Fibroblast of skin of right biceps (primary cell): ENCODE measurements at regions not wholly inside any gene's neighbourhood (a gene's known extent, or its start where the extent isn't known, plus 50 kb on each side); places are given as distances from the start of the nearest gene placed in this dataset.
A peak's percentile ranks its signal among the peaks of the same experiment; 100 is the strongest.
"Not testable (repeated sequence)": the region's sequence is repeated elsewhere in the genome, so short reads cannot be mapped to it uniquely, and the experiment has no call there.

Experiments used
- DNase-seq: peaks from one replicate; pipeline ENCODE4 v3.0.0-alpha.2; 2013

GRCh38 chr5:18617191-18617590 lies 982.9 kb downstream of the TAF11L14 start:
- DNase-seq, result not testable (repeated sequence)

GRCh38 chr5:18630458-18631045 lies 996.3 kb downstream of the TAF11L14 start:
- no peak for DNase-seq

- DNase-seq, result no peak
These were observed 1018.4 kb downstream of the TAF11L14 start for GRCh38 chr5:18652404-18653215.

- DNase-seq, result no peak
These were observed 1019.0 kb downstream of the TAF11L14 start for GRCh38 chr5:18653216-18653752.

- no peak for DNase-seq
These were observed 1026.3 kb downstream of the TAF11L14 start for GRCh38 chr5:18660511-18660910.

- no peak for DNase-seq
These were observed 1028.0 kb downstream of the TAF11L14 start for GRCh38 chr5:18662231-18662630.

GRCh38 chr5:18674212-18674611 lies 1040.0 kb downstream of the TAF11L14 start:
- not testable (repeated sequence) for DNase-seq

GRCh38 chr5:18675041-18675440 lies 1040.8 kb downstream of the TAF11L14 start:
- no peak for DNase-seq

GRCh38 chr5:18686253-18686652 lies 1052.0 kb downstream of the TAF11L14 start:
- no peak for DNase-seq

GRCh38 chr5:18687429-18687828 lies 1053.2 kb downstream of the TAF11L14 start:
- no peak for DNase-seq

GRCh38 chr5:18699681-18700080 lies 1065.4 kb downstream of the TAF11L14 start:
- peak; percentile 10 for DNase-seq

- no peak for DNase-seq
These were observed 1068.6 kb downstream of the TAF11L14 start for GRCh38 chr5:18702821-18703220.

- DNase-seq, result no peak
These were observed 1078.8 kb downstream of the TAF11L14 start for GRCh38 chr5:18712936-18713485.

- no peak for DNase-seq
These were observed 1085.7 kb downstream of the TAF11L14 start for GRCh38 chr5:18720002-18720401.

GRCh38 chr5:18732556-18733479 lies 1098.6 kb downstream of the TAF11L14 start:
- no peak for DNase-seq

- no peak for DNase-seq
These were observed 1101.8 kb downstream of the TAF11L14 start for GRCh38 chr5:18736051-18736398.

GRCh38 chr5:18736736-18737135 lies 1102.5 kb downstream of the TAF11L14 start:
- DNase-seq, result not testable (repeated sequence)

- no peak for DNase-seq
These were observed 1106.0 kb downstream of the TAF11L14 start for GRCh38 chr5:18740301-18740700.

GRCh38 chr5:18742830-18743229 lies 1108.6 kb downstream of the TAF11L14 start:
- DNase-seq, result no peak

GRCh38 chr5:18744441-18744840 lies 1110.2 kb downstream of the TAF11L14 start:
- no peak for DNase-seq

GRCh38 chr5:18745042-18745987 lies 1111.1 kb downstream of the TAF11L14 start:
- DNase-seq, result no peak
